ENCODE measurements at regions not wholly inside any gene's neighbourhood (a gene's known extent, or its start where the extent isn't known, plus 50 kb on each side); places are given as distances from the start of the nearest gene placed in this dataset.

DNA sequence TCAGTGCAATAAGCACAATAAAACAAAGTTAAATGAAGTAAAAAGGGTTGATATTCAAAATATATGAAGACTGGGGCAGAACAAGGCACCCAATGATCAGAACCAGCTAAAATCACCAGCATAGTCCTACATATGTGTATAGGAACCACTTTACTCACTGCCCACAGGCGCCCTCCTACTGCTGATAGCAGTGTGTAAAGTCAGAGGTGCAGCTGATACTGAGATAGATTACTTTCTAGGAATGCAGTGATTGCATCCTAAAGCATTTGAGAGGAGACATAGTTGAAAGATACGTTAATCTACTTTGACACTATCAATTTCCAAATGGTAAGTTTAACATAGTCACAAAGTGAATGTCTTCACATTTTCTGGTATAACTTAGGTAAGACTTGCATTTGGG, 161.1 kb upstream of the MCHR2 start:
- Histone ChIP-seq H3K27ac (ENCODE audit: low read depth, low read length) (no peak overlapping the region), H3K9me3 (ENCODE audit: insufficient read depth, low read length) (no peaks in the 10 kb centered on the region), H3F3A (ENCODE audit: insufficient read depth) (no peaks in the 10 kb centered on the region), H3K9ac (ENCODE audit: low read length) (no peak overlapping the region), H3K9me2 (replicated peaks; ENCODE audit: insufficient read depth, low read length) (no peaks in the 10 kb centered on the region), H2AFZ (ENCODE audit: low read depth, low read length, severe bottlenecking) (no peak overlapping the region), H3K4me3 (ENCODE audit: insufficient read depth, low read length, poor library complexity, severe bottlenecking) (no peak overlapping the region), H3K79me2 (ENCODE audit: insufficient read depth, low read length) (no peaks in the 10 kb centered on the region), H3K27me3 (ENCODE audit: low read length) (no peaks in the 10 kb centered on the region), H4K20me1 (ENCODE audit: low read depth, low read length) (no peaks in the 10 kb centered on the region), H3K36me3 (ENCODE audit: low read length) (no peaks in the 10 kb centered on the region), H3K4me2 (ENCODE audit: low read depth, low read length, poor library complexity, severe bottlenecking) (no peak overlapping the region)
- TF ChIP-seq EZH2phosphoT487 (conservative IDR thresholded peaks at IDR 0.05; ENCODE audit: low read length) = no peak
- TF ChIP-seq, protein P1, sequence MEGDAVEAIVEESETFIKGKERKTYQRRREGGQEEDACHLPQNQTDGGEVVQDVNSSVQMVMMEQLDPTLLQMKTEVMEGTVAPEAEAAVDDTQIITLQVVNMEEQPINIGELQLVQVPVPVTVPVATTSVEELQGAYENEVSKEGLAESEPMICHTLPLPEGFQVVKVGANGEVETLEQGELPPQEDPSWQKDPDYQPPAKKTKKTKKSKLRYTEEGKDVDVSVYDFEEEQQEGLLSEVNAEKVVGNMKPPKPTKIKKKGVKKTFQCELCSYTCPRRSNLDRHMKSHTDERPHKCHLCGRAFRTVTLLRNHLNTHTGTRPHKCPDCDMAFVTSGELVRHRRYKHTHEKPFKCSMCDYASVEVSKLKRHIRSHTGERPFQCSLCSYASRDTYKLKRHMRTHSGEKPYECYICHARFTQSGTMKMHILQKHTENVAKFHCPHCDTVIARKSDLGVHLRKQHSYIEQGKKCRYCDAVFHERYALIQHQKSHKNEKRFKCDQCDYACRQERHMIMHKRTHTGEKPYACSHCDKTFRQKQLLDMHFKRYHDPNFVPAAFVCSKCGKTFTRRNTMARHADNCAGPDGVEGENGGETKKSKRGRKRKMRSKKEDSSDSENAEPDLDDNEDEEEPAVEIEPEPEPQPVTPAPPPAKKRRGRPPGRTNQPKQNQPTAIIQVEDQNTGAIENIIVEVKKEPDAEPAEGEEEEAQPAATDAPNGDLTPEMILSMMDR (IDR thresholded peaks at IDR 0.05; ENCODE audit: insufficient read depth, low read length, poor library complexity, severe bottlenecking) = no peak

DNA sequence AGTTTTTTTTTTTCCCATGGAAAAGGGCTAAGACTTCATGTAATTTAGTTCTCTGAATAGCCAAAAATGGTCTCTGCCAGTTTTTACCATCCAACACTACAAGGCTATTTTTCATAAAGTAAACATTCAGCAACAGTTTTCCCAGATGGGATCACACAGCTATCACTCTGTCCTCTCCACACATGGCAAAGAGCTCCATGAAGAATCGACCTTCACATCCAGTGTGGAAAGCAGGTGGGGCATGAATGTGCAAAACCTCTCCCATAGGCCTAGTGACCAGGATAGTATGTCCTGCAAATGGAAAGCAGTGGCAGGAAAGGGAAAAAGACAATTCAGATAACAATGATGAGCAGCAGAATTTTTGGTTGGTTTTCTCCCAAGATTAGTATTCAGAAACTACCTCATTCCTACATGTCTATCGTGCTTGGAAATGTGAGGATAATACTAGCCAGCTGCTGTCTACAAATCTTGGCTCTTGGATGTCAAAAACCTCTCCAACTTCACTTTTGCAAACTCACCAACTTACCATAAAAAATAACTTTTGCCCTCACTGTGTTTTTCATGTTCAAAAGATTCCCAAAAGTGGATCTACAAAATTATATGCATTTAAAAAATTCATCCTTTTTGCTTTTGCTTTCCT, 159.7 kb upstream of the MCHR2 start:
- Histone ChIP-seq H3K36me3 (ENCODE audit: low read length) (no peaks in the 10 kb centered on the region), H3K9me3 (ENCODE audit: insufficient read depth, low read length) (no peaks in the 10 kb centered on the region), H3K9me2 (replicated peaks; ENCODE audit: insufficient read depth, low read length) (no peaks in the 10 kb centered on the region), H4K20me1 (ENCODE audit: low read depth, low read length) (no peaks in the 10 kb centered on the region), H3K79me2 (ENCODE audit: insufficient read depth, low read length) (no peaks in the 10 kb centered on the region), H3F3A (ENCODE audit: insufficient read depth) (no peaks in the 10 kb centered on the region), H3K27me3 (ENCODE audit: low read length) (no peaks in the 10 kb centered on the region), H3K4me2 (ENCODE audit: low read depth, low read length, poor library complexity, severe bottlenecking) (no peak overlapping the region), H3K9ac (ENCODE audit: low read length) (no peak overlapping the region), H2AFZ (ENCODE audit: low read depth, low read length, severe bottlenecking) (no peak overlapping the region), H3K27ac (ENCODE audit: low read depth, low read length) (no peak overlapping the region), H3K4me3 (ENCODE audit: insufficient read depth, low read length, poor library complexity, severe bottlenecking) (no peak overlapping the region)
- no peak for TF ChIP-seq EZH2phosphoT487 (conservative IDR thresholded peaks at IDR 0.05; ENCODE audit: low read length)
- TF ChIP-seq, protein P1 (IDR thresholded peaks at IDR 0.05; ENCODE audit: insufficient read depth, low read length, poor library complexity, severe bottlenecking) = no peak

DNA sequence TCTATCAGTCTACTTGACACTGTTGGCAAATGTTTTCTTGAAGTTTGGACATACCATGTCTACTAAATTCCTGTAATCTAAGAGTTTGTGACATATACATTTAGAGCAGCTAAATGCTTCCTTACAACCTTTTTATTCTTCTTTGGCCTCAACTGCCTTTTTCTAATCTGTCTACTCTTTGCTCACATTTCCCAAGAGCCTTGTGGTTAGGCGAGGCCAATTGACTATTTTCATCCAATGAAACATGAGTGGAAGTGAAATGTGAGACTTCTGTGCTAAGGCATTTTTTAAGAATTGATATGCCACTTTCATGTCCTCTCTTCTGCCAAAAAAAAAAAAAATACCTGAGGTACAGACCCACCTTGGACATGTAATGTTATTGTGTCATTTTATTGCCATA, 158.2 kb upstream of the MCHR2 start:
- Histone ChIP-seq H3K27ac (ENCODE audit: low read depth, low read length) (no peak overlapping the region), H3K79me2 (ENCODE audit: insufficient read depth, low read length) (no peaks in the 10 kb centered on the region), H3K9me3 (ENCODE audit: insufficient read depth, low read length) (no peaks in the 10 kb centered on the region), H3K27me3 (ENCODE audit: low read length) (no peaks in the 10 kb centered on the region), H3F3A (ENCODE audit: insufficient read depth) (no peaks in the 10 kb centered on the region), H3K36me3 (ENCODE audit: low read length) (no peaks in the 10 kb centered on the region), H3K9me2 (replicated peaks; ENCODE audit: insufficient read depth, low read length) (no peaks in the 10 kb centered on the region), H3K4me2 (ENCODE audit: low read depth, low read length, poor library complexity, severe bottlenecking) (no peak overlapping the region), H2AFZ (ENCODE audit: low read depth, low read length, severe bottlenecking) (no peak overlapping the region), H3K9ac (ENCODE audit: low read length) (no peak overlapping the region), H3K4me3 (ENCODE audit: insufficient read depth, low read length, poor library complexity, severe bottlenecking) (no peak overlapping the region), H4K20me1 (ENCODE audit: low read depth, low read length) (no peaks in the 10 kb centered on the region)
- TF ChIP-seq, protein P1 (IDR thresholded peaks at IDR 0.05; ENCODE audit: insufficient read depth, low read length, poor library complexity, severe bottlenecking) = no peak
- no peak for TF ChIP-seq EZH2phosphoT487 (conservative IDR thresholded peaks at IDR 0.05; ENCODE audit: low read length)
